CD14-positive monocyte (primary cell): ENCODE measurements at regions not wholly inside any gene's neighbourhood (a gene's known extent, or its start where the extent isn't known, plus 50 kb on each side); places are given as distances from the start of the nearest gene placed in this dataset.

Experiments
- DNase-seq, 3 donors: peaks; one replicate each; pipeline ENCODE4 v3.0.0-alpha.2; 2011 to 2022
- H2AFZ ChIP-seq: 2 replicates; pipeline ENCODE4 v1.6.0; 2012; ENCODE audit warnings: mild to moderate bottlenecking, low read depth, low read length, inconsistent platforms; ENCODE audit not compliant: insufficient read depth, poor library complexity, severe bottlenecking
- H3K27ac ChIP-seq, 2 donors: 1 replicate in 1 of 2; 2 replicates in 1 of 2; pipeline ENCODE4 v1.5.1; 2012 to 2013; ENCODE audit warnings: low read length in 2 of 2, control low read depth in 1 of 2, inconsistent platforms in 1 of 2, low read depth in 1 of 2, mild to moderate bottlenecking in 1 of 2
- H3K27me3 ChIP-seq, 2 donors: one replicate each; pipeline versions ENCODE4 v1.6.0 to v1.6.1; 2011 to 2013; ENCODE audit warnings: low read length in 2 of 2; ENCODE audit not compliant: control insufficient read depth in 2 of 2, insufficient read depth in 2 of 2
- H3K36me3 ChIP-seq, 2 donors: replicated peaks in 1 of 2; 1 replicate in 1 of 2; 2 replicates in 1 of 2; pipeline versions ENCODE4 v1.5.1 to v1.6.1; 2012 to 2013; ENCODE audit warnings: low read length in 2 of 2, control low read depth in 1 of 2, inconsistent platforms in 1 of 2, mild to moderate bottlenecking in 1 of 2; ENCODE audit not compliant: insufficient read depth in 2 of 2, control insufficient read depth in 1 of 2
- H3K4me1 ChIP-seq, 2 donors: 1 replicate in 1 of 2; 2 replicates in 1 of 2; pipeline versions ENCODE4 v1.5.1 to v1.6.1; 2012 to 2013; ENCODE audit warnings: low read length in 2 of 2, control low read depth in 1 of 2, inconsistent platforms in 1 of 2, mild to moderate bottlenecking in 1 of 2, moderate library complexity in 1 of 2; ENCODE audit not compliant: insufficient read depth in 2 of 2, control insufficient read depth in 1 of 2
- H3K4me2 ChIP-seq: replicated peaks from 2 replicates; pipeline ENCODE3; 2012; ENCODE audit warnings: low read length, moderate library complexity, mild to moderate bottlenecking; ENCODE audit not compliant: poor library complexity, severe bottlenecking; ENCODE audit errors: extremely low read depth
- H3K4me3 ChIP-seq, 3 experiments: fragments of 200-600 bp in 1 of 3; sonication (generic) in 1 of 3; replicated peaks in 1 of 3; 1 replicate in 2 of 3; 2 replicates in 1 of 3; pipeline ENCODE4 v1.5.1; 2011 to 2013; ENCODE audit warnings: low read length in 3 of 3, mild to moderate bottlenecking in 3 of 3, control low read depth in 2 of 3, low read depth in 2 of 3, inconsistent platforms in 1 of 3, moderate library complexity in 1 of 3
- H3K79me2 ChIP-seq: 2 replicates; pipeline ENCODE4 v1.6.0; 2012; ENCODE audit warnings: mild to moderate bottlenecking, control low read depth, inconsistent platforms, low read length, moderate library complexity; ENCODE audit not compliant: insufficient read depth
- H3K9ac ChIP-seq: 2 replicates; pipeline ENCODE4 v1.6.0; 2017; ENCODE audit warnings: low read length, mild to moderate bottlenecking; ENCODE audit not compliant: insufficient read depth, poor library complexity, severe bottlenecking
- H3K9me3 ChIP-seq, 2 donors: replicated peaks in 1 of 2; 1 replicate in 1 of 2; 2 replicates in 1 of 2; pipeline versions ENCODE4 v1.5.1 to v1.6.1; 2012 to 2013; ENCODE audit warnings: low read length in 2 of 2, control low read depth in 1 of 2; ENCODE audit not compliant: control insufficient read depth in 1 of 2, insufficient read depth in 1 of 2
- H4K20me1 ChIP-seq: 2 replicates; pipeline ENCODE4 v1.6.0; 2012; ENCODE audit warnings: mild to moderate bottlenecking, low read length, control low read depth, moderate library complexity; ENCODE audit not compliant: insufficient read depth
- H3K27ac Mint-ChIP-seq, 7 donors: one replicate each; pipeline ENCODE4 v1.8.0; 2020; ENCODE audit warnings: mild to moderate bottlenecking in 7 of 7, mixed read lengths in 7 of 7, moderate library complexity in 6 of 7, inconsistent platforms in 2 of 7
- H3K27me3 Mint-ChIP-seq, 3 donors: one replicate each; pipeline ENCODE4 v1.8.0; 2021 to 2022; ENCODE audit warnings: low read depth in 3 of 3, mild to moderate bottlenecking in 3 of 3, mixed read lengths in 3 of 3, moderate library complexity in 3 of 3, inconsistent platforms in 1 of 3
- H3K36me3 Mint-ChIP-seq, 2 donors: one replicate each; pipeline ENCODE4 v1.8.0; 2020; ENCODE audit warnings: mixed read lengths in 2 of 2, inconsistent platforms in 1 of 2, mild to moderate bottlenecking in 1 of 2
- H3K4me1 Mint-ChIP-seq: one replicate; pipeline ENCODE4 v1.8.0; 2020; ENCODE audit warnings: mild to moderate bottlenecking, mixed read lengths
- H3K4me3 Mint-ChIP-seq, 2 donors: one replicate each; pipeline ENCODE4 v1.8.0; 2020; ENCODE audit warnings: mild to moderate bottlenecking in 2 of 2, mixed read lengths in 2 of 2, moderate library complexity in 1 of 2
- H3K9me3 Mint-ChIP-seq, 7 donors: one replicate each; pipeline ENCODE4 v1.8.0; 2020 to 2022; ENCODE audit warnings: mixed read lengths in 7 of 7, mild to moderate bottlenecking in 6 of 7, moderate library complexity in 6 of 7, inconsistent platforms in 2 of 7
- WGBS: methylation state at CpG from one replicate; pipeline ENCODE4 v1.1.5; 2013; ENCODE audit warnings: missing lambda C conversion rate; ENCODE audit not compliant: insufficient coverage; 5-methylcytosine and 5-hydroxymethylcytosine counted together
- intact Hi-C, 2 donors: fragments of 100-400 bp; cut with micrococcal nuclease; formaldehyde crosslinking; loops; one replicate each; pipeline versions ENCODE4 v1.15.0 to v1.15.1; 2023
- TF ChIP-seq, protein P1 (sequence below): fragments of 200-600 bp; IDR thresholded peaks from one replicate; pipeline ENCODE4 v1.8.0; 2022; ENCODE audit warnings: antibody characterized with exemption, mild to moderate bottlenecking

DNA sequence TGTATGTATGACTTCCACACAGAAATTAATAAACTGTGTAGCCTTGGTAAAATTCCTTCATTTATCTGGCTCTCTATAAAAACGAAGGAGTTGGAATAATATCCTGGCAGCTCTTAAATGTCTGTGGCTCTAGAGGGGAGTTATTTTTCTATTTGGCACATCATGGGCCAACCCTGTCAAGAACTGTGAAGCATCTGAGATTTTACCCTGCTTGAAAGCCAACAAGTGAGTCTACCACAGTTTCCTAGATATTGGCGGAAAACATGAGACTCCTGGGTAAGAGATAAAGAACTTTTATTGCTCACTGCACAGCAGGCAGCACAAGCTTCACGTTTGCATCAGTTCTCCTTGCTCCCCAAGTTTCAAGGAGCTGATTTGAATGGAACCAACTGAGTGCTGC is 346.7 kb upstream of the CYRIA start:
- TF ChIP-seq, protein P1, sequence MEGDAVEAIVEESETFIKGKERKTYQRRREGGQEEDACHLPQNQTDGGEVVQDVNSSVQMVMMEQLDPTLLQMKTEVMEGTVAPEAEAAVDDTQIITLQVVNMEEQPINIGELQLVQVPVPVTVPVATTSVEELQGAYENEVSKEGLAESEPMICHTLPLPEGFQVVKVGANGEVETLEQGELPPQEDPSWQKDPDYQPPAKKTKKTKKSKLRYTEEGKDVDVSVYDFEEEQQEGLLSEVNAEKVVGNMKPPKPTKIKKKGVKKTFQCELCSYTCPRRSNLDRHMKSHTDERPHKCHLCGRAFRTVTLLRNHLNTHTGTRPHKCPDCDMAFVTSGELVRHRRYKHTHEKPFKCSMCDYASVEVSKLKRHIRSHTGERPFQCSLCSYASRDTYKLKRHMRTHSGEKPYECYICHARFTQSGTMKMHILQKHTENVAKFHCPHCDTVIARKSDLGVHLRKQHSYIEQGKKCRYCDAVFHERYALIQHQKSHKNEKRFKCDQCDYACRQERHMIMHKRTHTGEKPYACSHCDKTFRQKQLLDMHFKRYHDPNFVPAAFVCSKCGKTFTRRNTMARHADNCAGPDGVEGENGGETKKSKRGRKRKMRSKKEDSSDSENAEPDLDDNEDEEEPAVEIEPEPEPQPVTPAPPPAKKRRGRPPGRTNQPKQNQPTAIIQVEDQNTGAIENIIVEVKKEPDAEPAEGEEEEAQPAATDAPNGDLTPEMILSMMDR = no peak
- no peaks in the 10 kb centered on the region for H3K4me1 Mint-ChIP-seq
- Histone ChIP-seq H3K9ac (no peak overlapping the region), H3K9me3 (no peaks in the 10 kb centered on the region), H3K36me3 (no peaks in the 10 kb centered on the region), H3K4me3 (no peak overlapping the region), H2AFZ (no peak overlapping the region), H3K79me2 (no peaks in the 10 kb centered on the region), H3K27me3 (no peaks in the 10 kb centered on the region), H4K20me1 (no peaks in the 10 kb centered on the region), H3K27ac (no peak overlapping the region), H3K4me1 (no peaks in the 10 kb centered on the region), H3K4me2 (no peak overlapping the region)
- intact Hi-C loops = no loop called here
- H3K27ac Mint-ChIP-seq = no peak overlapping the region
- no peak overlapping the region for H3K4me3 Mint-ChIP-seq
- H3K36me3 Mint-ChIP-seq = no peaks in the 10 kb centered on the region
- WGBS = 60% methylated on average over 2 of the region's 3 CpGs
- DNase-seq = no peak
- peaks cover 0 to 2% (median 0%) of the 10 kb centered on the region in 7 donors for H3K9me3 Mint-ChIP-seq
- H3K27me3 Mint-ChIP-seq = peaks cover 0 to 2% (median 0%) of the 10 kb centered on the region in 3 donors

DNA sequence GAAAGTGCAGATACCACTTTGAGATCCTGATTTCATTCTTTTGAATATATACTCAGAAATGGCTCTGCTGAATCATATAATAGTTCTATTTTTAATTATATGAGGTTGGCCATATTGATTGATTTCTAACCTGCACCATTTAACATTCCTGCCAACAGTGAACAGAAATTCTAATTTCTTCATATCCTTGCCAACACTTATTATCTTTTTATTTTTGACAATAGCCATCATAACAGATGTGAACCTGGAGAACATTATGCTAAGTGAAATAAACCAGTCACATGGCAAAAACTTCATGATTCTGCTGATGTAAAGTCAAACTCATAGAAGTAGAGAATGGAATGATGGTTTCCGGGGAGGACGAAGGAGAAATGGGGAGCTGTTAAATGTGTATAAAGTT is 344.5 kb upstream of the CYRIA start:
- Histone ChIP-seq H3K79me2 (no peaks in the 10 kb centered on the region), H3K9me3 (no peaks in the 10 kb centered on the region), H3K27ac (no peak overlapping the region), H4K20me1 (no peaks in the 10 kb centered on the region), H3K4me1 (no peaks in the 10 kb centered on the region), H3K9ac (no peak overlapping the region), H3K27me3 (no peaks in the 10 kb centered on the region), H2AFZ (no peak overlapping the region), H3K36me3 (no peaks in the 10 kb centered on the region), H3K4me3 (no peak overlapping the region), H3K4me2 (no peak overlapping the region)
- Mint-ChIP-seq H3K36me3 (no peaks in the 10 kb centered on the region), H3K4me3 (no peak overlapping the region), H3K9me3 (peaks cover 0 to 2% (median 0%) of the 10 kb centered on the region in 7 donors), H3K27ac (no peak overlapping the region), H3K27me3 (peaks cover 0 to 2% (median 0%) of the 10 kb centered on the region in 3 donors), H3K4me1 (no peaks in the 10 kb centered on the region)
- no CpG with 5 or more reads among the region's 2 CpGs for WGBS
- DNase-seq = no peak
- TF ChIP-seq, protein P1 = no peak
- intact Hi-C loops = no loop called here
